CD4-positive, alpha-beta T cell treated with Interleukin-4 for 4 hours (primary cell): ENCODE measurements at regions not wholly inside any gene's neighbourhood (a gene's known extent, or its start where the extent isn't known, plus 50 kb on each side); places are given as distances from the start of the nearest gene placed in this dataset.

Experiments
- DNase-seq: peaks from one replicate; pipeline ENCODE4 v3.0.0-alpha.2; 2020

DNA sequence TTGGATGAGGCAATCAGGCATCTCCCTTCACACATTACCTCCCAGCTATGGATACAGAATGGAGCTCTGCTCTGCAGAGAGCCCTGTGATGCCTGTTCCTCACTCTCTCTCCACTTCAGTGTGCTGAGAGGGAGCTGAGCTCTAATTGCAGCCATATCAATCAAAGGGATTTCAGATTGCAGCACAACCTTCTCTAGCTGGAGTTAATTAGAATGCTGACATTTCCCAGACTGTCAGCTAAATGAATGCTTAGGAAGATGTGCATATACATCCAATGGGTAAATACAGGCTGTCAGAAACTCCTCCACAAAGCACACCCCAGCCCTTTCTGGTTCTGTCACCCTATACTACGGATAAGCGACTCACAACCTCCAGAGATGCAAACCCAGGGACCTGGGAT lies 402.6 kb downstream of the EIPR1 start:
- no peak for DNase-seq

- no peak for DNase-seq
Measured at GRCh38 chr2:2960441-2961133, 417.0 kb downstream of the EIPR1 start.

GRCh38 chr2:2950403-2950952 lies 427.1 kb downstream of the EIPR1 start:
- DNase-seq = no peak

- no peak for DNase-seq
Measured at GRCh38 chr2:2947406-2947805, 430.2 kb downstream of the EIPR1 start.

DNA sequence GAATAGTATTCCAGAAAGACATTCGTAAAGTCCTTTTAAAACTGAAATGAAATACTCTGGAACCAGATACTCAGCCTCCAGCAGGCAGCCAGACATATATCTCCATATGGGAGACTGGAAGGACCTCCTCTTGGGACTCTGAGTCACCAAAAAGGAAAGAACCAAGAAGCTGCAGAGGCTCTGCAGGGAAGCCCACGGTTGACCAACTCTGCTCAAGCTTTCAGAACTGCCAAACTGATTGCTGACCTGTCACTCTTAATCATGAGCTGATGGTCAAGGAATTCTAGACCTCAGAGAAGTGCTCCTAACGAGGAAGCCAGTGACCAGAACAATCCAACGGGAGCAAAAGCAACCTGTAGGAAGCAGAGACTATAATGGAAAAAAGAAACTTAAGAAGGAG lies 434.7 kb downstream of the EIPR1 start:
- no peak for DNase-seq

DNA sequence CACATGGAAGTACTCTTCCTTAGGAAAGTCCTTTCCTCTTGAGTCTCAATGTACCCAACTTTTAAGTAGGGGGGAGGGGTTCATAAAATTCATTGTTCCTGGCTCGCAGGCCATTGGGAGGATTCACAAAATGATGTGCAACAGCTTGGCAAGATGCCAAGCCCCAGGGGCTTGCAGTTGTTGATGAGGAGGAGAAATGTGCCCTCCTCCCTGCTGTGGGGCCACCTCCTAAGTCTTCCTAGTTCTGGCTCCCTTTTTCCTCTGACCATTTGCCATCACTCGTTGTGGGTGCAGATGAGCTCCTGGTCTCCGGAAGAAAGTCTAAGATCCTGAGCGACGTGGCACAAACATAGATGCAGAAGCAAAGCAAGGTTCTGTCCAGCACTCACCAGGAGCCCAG lies 435.4 kb downstream of the EIPR1 start:
- DNase-seq = no peak

GRCh38 chr2:2941205-2941604 lies 436.4 kb downstream of the EIPR1 start:
- no peak for DNase-seq

DNA sequence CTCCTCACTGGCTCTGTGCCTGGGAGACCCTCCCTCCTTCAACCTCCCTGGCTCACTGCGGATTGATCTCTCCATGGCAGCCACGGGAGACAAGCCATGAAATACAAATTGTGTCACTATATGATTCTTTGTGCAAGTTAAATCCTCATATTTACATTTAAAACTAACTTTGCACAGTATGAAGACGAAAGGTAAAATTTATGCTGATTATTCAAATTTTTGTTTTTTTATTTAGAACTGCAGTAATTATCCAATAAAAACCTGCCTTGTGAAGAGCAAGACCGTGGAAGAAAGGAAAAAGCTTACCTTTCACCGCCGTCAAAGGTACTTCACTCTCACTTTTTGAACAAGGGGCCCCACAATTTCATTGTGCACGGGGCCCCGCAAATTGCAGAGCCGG lies 436.9 kb downstream of the EIPR1 start:
- no peak for DNase-seq

GRCh38 chr2:2940061-2940460 lies 437.6 kb downstream of the EIPR1 start:
- no peak for DNase-seq

- no peak for DNase-seq
Measured at GRCh38 chr2:2939078-2939795, 438.4 kb downstream of the EIPR1 start.

DNA sequence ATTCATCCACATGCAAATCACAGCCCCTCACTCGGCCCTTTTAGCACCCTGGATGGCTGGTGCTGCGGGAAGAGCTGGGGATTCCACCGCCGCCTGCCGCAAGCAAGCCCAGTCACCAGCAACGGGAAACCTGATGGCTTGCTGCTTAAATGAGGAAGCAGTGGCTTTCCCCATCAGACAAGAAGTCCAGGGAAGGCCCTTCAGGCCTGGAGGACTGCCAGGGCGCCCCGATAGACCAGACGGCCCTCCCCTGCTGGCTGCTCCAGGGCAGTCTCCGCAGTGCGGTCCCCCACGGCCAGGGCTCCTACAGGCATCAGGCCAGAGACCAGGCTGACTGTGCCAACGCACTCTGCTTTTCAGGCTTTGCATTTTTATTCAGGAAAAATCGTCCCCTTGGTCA lies 439.1 kb downstream of the EIPR1 start:
- DNase-seq = no peak

GRCh38 chr2:2935445-2936149 lies 442.0 kb downstream of the EIPR1 start:
- no peak for DNase-seq

GRCh38 chr2:2933426-2933825 lies 444.2 kb downstream of the EIPR1 start:
- no peak for DNase-seq

DNA sequence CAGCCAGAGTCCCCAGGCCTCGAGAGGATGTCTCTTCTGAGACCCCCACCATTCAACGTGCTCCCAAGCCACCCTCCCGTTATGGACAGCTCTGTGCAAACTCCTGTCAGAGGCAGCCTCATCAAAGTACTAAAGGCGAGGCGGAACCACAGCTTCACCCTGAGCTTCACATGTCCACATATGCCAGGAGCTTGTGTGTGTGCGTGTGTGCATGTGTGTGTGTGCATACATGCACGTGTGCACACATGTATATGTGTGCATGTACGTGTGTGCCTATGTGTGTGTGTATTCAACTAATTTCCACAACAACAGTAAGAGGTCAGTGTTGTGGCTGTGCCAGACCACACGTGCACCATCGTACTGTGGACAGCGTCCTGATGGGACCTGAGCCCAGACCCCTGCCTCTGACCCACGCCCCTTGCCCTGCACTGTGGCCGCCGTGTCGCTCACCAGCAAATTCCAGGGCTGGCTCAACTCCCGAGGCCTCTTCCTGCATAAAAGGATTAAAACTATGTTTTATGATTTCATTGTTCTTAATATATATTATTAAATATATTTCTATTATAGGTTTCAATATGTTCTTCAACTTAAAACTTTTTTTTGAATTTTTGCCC lies 444.8 kb downstream of the EIPR1 start:
- DNase-seq = no peak

DNA sequence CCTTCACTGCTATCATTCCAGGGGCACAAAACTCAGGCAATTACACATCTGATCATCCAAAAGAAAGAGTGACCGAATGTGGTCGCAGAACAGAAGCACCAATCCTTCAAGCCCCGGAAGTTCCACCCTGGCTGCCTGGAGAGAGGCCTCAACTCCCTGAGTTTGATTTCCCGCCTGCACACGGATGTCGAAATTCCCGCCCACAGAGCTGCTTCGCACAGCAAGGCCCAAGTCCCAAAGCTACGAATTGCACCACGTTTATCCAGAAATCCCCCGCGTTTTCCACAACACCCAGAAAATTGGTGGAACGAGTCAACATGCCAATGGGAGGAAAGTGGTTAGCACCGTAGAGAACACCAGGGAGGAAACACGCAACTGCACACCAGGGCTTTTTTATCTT lies 445.4 kb downstream of the EIPR1 start:
- no peak for DNase-seq

DNA sequence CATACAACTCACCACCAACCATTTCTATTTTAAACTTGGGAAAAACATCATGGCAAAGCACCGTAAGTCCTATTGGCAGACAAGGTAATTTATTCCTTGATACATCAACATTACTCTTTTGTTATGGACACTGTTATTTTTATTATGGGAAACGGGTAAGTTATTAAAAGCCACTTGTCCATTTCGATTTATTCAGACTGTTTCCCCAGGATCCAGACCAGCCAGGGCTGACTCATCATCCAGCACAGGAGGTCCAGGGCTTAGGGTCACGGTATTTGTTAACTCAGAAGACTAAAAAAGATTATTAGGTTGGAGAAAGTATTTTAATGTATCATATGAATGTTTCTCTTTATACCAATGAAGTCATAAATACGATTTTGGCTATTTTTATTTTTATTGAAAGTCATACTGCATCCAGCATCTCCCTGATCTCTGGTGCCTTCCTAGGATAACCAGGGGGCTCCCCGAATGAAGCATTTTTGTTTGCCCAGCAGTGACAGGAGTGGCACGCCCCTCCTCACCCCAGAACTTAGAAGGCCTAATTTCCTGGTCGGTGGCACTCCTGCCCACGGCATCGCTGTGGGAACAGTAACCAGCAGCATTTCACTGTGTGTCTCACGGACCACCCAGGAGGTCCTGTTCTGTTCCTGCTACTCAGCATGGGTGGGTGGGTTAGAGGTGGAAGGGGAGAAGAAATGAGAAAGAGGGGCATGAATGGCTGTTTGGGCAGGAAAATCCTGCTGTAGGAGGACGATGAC lies 446.1 kb downstream of the EIPR1 start:
- DNase-seq = no peak

GRCh38 chr2:2930841-2931240 lies 446.8 kb downstream of the EIPR1 start:
- DNase-seq = no peak

DNA sequence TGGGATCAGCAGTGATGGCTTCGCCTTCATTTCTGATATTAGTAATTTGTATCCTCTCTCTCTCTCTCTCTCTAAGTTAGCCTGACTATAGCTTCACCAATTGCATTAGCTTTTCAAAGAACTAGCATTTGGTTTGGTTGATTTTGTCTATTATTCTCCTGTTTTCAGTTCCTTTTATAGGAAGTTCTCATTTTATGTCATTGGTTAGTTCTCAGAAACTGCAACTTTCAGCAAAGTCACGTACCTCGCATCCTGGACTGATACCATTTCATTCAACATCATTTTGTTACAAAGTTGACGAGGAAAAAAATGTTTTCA lies 450.8 kb downstream of the EIPR1 start:
- DNase-seq = no peak

- no peak for DNase-seq
Measured at GRCh38 chr2:2926009-2926857, 451.4 kb downstream of the EIPR1 start.

DNA sequence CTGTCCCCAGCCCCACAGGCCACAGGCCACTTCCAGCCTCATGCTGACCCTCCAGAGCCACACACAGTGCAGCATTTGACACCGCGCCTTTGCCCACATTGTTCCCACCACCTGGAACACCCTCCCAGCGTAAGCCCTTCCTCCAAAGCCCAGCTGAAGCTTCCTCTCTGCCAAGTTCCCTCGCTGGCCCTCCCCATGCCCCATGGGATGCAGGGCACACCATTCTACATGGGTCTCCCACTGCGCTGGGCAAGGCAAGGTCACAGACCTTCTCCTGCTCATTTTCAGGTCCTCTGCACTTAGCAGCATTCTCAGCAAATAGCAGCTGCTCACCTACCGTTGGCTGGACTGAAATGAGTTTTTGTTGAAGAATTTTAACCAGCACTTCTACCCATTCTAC lies 455.5 kb downstream of the EIPR1 start:
- no peak for DNase-seq

- no peak for DNase-seq
Measured at GRCh38 chr2:2921011-2921720, 456.5 kb downstream of the EIPR1 start.
